HT-29 (cell line): ENCODE measurements at regions not wholly inside any gene's neighbourhood (a gene's known extent, or its start where the extent isn't known, plus 50 kb on each side); places are given as distances from the start of the nearest gene placed in this dataset.

Experiments
- DNase-seq: peaks from one replicate; pipeline ENCODE4 v3.0.0-alpha.2; 2015; ENCODE audit warnings: low spot score

DNA sequence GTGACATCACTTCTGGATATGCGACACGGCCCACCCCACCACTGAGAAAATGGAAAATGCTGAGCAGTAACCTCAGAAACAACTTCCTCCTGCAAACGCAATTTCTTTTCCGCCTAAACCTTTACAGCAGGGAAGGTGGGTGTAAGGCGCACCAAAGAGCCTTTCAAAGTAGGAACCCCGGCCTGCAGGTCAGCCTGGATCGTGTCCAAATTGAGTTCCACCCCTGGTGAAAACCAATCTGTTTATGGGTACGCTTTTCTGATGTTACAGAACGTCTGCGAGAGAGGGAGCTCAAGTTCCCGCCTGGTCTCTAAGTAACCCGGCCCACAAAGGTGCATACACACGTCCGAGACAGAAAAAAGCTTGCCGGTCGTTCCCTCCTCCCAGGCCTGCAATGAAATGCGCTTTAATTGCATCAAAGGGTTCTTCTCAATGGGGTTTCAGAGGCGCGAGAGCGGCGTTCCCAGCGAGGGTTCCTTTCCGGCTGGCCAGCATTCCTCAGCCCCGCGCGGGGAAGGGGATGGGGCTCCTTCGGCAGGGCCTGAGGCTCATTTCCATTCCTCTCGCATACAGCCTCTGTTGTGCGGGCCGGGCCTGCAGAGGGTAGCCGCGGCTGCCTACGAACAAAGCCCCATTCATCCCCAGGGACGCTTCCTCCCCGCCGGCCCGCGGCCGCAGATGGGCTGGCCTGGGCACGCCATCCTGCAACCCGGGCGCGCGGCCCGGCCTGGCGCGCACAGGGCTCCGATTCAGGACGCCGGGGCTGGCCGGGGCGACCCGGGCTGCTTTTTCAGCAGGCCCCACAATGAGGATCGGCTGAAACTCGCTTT lies 138.1 kb downstream of the TMCO5A start:
- DNase-seq = peak; percentile 96

DNA sequence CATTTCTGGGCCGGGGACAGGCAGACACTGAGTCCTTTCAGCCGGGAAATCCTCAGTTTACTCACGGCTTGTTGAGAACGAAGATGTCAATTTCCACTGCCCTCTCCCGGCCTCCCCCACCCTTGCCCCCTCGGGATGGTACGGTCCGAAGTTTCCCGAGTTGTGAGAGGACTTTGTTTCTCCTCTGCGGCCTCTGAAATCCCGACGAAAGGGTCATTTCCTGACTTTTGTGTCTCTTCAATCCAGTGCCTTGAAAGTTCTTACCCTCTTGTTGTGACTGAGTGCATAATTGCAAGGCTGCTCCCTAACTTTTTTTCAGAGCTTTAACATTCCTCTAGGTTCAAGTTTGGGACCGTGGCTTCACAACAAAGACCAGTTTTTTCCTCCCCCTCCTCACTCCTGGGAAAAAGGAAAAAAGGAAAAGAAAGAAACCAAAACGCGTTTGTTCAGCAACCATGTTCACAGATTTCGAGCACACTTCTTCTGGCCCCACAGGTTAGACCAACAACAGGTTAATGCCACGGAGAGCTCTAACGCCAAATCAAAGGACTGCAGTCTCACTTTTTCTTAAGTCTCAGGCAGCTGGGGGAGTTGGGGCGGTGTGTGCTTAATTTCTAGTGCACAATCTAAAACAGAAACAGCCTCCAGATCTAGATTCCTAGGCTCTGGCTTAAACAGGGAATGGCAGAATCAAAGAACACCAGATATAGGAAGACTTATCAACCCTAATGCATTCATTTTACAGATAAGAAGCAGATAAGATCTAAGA lies 138.9 kb downstream of the TMCO5A start:
- DNase-seq = peak; percentile 74

DNA sequence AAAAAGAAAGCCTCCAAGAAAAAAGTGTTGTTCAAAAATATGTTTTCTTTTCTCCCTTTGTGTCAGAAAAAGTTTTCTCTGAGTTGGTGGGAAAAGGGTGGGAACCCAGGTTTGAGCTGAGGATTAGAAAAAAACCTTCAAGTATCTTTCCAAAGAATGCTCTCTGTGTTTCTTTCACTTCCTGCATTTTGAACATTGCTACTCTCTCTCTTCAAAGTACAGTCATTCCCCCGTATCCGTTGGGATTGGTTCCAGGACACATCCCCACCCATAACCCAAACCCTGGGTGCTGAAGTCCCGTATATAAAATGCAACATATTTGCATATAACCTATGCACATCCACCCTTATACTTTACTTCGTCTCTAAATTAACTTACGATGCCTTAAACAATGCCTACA lies 139.6 kb downstream of the TMCO5A start:
- no peak for DNase-seq

DNA sequence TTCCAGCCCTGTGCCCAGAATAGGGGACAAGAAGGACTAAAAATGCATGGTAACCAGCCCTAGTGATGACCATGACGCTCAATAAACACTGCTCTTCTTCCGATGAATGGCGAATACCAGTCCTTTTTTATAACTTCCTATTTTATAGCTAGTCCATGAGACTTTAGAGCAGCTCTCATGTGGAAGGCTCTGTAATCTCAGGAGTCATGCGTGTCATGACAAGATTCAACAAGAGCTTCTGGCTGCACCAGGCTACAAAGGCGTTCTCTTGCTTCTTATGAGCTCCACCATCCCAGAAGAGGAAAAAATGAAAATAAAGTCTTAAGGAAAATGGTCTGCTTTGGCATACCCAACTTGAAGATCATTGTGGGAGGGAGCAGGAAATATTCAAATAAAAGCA lies 141.0 kb downstream of the TMCO5A start:
- no peak for DNase-seq

DNA sequence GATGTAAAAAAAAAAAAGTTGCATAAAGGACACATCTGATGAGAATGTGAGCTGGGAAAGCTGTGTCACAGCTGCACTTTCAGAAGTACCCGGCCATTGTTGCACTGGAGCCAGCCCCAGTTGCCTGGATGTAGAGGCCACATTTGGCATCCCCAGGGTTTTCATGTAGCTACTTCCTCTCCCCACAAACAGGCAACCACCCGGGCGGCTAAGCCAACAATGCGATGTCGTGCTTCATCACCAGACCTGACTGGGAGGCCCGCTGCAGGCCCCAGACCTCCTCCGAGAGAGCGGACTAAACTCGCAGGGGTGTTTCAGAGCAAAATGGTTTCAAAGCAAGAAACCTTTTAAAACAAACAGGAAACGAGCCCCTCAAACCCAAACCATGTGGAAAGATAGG lies 142.3 kb downstream of the TMCO5A start:
- DNase-seq = no peak

DNA sequence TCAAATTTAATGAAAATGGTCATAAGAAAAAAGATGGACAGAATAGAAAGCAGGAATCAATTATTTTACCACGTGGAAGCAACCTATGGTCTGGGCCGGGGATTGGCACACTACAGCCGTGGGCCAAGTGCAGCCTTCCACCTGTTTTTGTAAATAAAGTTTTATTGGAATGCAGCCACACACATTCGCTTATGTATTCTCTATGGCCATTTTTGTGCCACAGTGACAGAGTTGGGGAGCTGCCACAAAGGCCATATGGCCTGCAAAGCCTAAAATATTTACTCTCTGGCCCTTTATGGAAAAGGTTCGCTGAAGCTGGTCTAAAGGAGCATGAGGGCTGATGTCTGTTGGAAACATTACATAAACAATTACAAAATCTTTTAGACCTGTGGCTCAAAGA lies 144.8 kb downstream of the TMCO5A start:
- DNase-seq = no peak

DNA sequence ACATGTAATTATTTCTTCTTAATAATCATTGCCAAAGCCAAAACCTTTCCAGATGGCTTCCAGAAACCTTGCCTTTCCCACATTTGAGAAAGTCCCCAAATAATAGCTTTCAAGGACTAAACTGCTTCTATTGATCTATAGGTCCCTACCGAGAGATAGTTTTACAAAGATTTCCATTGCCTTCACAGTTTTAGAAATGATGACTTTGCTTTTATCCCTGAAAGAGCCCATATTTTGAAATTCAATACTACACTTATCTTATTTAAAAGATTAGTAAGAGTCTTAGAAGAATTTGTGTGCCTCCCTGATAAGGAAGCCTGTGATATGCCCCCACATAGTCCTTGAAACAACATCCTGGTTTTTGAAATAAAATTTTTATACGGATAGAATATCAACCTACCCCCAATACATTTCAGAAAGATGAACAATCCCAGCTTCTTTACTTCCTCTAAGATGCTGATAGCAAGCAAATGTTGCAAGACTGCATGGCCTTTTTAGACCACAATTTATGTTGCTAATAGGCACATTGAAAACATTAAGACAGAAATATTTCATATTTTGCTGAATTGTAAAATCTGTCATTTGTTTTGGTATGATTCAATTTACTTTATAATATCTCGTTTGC lies 146.3 kb downstream of the TMCO5A start:
- DNase-seq = no peak

DNA sequence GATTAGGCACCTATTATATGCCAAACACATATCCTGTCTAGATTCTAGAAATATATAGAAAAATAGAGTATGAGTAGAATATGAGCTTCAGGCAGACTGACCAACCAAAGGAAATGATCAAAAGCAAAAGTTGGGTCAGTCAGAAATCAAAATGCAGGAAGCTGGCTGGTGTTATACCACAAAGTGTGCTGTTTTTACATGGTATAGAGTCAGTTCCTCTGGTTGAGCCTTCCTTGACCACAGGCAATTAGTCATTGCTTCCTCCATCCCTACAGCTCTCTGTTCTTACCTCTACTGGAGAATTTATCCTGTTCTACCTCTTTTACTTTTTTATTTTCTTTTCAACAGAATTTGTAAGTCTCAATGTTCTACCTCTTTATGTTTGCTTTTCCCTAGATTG lies 149.8 kb downstream of the TMCO5A start:
- DNase-seq = no peak

DNA sequence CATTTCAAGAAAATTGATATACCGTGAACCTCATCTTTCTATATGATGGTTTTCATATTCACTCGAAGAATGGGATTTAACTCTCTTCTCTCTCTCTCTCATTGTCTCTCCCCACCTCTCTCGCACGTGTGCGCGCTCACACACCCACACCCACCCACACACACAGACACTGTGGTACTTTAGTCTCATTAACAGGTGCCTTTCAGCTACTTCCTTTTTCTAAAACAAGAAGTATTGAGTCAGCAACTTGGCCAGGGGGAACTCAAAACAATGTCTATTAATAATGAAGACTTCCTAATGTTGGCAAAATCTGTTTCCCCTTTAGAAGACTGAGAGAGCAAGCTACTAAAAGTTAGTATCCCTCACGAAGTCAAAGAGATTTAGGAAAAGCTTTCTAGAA lies 150.7 kb downstream of the TMCO5A start:
- DNase-seq = no peak

DNA sequence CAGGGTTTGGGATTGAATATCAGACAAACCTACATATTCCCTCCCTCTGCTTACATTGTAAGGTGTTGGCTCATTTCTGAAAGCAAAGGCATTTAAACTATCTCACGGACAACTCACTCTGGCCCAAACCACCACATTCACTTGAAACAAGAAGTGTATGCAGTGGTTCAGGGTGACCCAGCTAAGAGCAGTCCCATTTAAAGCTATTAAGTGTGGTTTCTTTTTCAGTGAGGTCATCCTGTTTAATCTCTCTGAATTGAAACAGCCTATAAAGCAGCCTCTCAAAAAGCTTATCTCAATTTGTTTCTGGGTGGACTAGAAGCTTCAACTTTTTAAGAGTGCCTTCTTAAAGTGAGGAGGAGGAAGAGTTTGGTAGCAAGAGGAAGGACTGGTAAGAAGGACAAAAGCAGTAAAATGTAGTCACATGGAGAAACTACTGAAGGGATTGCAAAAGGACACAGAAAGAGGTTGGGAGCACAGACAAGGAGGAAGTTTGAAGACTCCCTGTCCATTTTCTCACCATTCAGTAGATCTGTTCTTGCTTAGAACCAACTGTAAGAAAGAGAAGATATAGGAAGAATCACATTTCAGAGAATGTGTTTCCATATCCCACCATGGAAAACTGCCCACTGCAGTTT lies 151.6 kb downstream of the TMCO5A start:
- DNase-seq = no peak

DNA sequence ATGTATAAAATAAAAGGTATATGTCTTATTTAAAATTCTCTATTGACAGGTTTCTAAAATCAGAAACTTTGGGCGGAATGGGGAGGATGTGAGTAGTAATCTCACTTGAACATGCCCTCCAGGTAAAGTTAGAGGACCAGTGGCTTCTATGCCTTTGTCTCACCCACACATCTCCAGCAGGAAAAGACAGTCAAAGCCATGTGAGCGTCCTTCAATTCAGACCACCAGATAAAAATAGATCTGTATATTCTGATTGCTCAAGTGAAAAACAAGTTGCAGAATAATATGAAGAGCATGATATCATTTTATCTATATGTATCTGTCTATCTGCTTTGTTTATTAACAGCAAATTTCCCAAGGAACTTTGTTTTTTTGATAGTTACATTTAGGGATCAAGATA lies 152.2 kb downstream of the TMCO5A start:
- no peak for DNase-seq

DNA sequence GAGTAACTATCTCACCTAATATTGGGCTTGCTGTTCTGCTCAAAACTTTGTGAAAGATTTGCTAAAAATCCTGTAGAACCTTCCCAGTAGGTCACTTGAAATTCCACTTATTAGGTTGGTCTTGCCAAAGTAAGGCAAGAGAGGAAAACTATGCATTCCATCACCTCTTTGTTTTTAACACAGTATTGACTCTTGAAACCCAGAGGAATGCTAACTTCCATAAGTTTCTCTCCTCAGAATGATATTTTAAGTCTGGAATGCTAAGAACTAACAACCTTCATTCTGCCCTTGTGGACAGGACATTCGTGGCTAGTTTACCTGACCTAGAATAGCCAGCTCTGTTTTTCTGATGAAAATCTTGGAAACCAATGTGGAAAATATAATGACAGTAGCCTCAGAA lies 154.5 kb downstream of the TMCO5A start:
- no peak for DNase-seq

DNA sequence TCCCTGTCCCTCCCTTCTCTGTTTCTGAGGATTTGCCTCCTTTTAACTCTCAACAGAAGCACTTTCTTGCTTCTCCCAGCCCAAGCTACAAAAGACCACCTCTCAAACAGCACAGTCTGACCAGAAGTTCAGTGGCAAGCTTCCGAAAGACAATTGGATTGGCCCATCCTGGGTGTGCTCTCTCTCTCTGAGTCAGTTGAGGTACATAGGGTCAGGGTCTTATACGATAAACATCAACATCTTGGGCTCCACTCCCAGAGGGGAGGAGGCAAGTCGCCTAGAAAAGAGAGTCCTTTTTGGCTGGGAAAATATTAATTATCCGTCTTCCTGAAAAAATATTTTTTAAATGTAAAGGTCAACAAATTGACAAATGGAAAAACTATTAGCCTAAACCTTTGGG lies 155.8 kb downstream of the TMCO5A start:
- DNase-seq = no peak

DNA sequence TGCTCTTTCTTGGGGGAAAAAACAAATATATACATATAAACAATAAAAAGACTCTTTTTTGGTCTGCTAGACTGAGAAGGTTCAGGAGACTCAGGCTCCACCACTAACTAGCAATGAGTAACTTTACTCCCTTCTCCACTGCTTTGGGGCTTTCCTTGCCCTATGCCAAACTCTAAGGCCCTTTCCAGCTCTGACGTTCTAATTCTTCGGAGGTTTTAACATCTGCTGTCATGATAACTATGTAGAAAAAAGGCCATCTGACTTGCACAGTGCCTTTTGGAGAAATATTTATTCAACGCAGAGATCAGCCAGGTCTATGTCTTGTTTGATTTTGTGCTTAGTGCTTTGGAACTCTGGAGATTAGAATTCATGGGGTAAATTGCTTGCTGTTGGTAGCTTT lies 156.2 kb downstream of the TMCO5A start:
- no peak for DNase-seq

DNA sequence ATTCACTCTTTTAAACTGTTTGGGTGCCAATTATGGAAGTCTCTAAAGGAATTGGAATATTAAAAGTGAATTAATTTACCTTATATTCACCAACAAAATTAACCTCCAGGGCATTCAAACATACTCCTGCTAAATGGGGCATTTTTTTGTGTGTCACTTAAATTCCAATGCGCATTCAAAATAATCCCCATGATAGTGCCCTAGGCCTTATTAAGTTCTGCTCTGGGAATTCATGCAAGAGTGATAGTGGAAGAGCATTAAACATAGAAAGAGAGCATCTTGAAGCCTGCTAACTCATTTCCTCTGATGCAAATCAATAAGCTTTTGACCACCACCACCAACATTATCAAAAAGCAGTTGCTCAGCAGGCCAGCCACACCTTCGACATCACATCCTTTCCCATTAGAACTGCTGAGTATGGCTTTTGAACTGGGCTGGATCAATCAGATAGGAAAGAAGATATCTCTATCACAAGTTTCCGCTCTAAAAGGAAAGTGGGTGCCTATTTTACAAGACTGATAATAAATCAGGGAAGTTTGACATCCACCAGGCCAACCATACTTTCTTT lies 156.7 kb downstream of the TMCO5A start:
- DNase-seq = no peak

DNA sequence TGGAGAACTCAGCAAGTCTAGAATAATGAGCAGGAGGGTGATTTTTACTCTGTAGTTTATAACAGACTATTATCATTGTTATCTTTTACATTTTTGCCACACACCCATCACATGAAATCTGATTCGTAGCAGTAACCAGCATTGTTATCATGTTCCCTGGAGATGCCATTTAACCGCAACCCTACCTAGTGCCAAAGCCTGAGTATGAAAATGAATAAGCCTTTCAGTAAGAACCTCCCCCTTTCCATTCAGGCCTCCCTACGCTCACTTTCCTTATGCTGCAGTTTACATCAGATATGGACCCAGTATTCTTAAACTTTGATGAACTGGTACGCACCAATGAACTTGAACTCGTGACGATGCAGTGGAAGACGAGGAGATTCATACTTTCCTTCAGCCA lies 158.7 kb upstream of the SPRED1 start:
- no peak for DNase-seq

DNA sequence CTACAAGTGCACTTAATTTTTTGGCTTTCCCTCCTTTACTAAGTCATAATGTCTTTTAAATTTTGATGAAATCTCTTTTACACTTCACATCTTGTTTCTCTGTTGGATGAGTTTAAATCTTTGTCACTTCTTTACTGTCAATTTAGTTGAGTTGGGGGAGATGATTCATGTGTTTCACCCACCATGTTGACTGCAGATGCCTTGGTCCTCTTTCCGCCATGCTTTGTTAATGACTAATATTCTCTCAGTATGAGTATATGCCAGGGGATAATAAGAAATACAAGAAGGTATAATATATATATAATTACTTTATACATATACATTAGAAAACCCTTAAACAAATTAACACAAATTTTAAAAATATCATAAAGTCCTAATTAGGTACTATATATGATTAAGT lies 149.7 kb upstream of the SPRED1 start:
- DNase-seq = no peak

DNA sequence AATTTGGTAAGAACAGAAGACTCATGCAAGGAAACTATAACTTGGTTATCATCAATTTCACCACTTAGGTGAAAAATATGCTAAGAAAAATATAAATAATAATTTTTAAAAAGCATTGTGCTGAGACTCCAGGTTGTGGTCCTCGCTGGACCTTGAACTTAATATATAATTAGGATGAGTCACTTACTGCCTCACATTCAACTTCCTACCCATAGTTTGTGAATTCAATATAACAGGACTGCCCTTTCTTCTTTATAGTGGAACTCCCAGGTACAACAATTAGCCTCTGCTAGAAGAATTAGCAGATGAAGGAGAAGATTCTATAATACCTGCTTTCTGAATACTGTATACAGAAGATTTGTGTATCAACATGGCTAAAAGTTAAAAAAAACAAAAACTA lies 149.1 kb upstream of the SPRED1 start:
- peak; percentile 41 for DNase-seq

DNA sequence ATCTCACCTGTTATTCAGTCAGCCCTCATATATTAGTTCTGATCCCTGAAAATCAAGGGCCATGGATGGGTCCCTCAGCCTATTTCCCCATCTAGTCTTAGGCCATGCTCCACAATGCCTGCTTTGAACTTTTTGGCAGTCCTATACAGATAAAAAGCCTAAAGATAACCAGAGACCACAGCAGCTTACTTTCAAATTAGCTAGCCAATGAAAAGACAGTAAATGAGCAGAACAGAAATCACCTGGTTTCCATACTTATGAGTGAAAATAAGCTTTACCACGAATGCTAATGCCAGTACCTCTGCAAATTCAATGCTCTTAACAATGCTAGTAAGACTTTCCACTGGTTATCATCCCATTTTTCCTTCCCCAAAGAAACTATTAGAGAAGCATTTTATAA lies 141.6 kb upstream of the SPRED1 start:
- no peak for DNase-seq

DNA sequence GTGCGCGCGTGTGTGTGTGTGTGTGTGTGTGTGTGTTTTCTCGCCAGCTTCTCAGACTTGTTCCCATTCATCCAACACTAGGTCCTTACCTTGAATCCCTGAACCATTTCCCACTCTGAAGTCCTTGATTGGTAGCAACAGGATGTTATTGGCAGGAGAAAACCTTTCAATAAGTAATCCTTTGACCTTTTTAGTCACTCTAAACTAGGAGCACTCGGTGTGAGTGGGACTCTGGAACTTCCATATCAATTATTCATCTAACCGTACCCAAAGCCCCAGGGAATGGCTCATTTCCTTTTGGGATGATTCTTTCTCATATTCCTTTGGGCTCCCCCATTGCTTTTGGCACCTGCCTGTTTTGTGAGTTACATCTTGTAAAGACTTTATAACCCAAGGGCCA lies 140.2 kb upstream of the SPRED1 start:
- DNase-seq = no peak

DNA sequence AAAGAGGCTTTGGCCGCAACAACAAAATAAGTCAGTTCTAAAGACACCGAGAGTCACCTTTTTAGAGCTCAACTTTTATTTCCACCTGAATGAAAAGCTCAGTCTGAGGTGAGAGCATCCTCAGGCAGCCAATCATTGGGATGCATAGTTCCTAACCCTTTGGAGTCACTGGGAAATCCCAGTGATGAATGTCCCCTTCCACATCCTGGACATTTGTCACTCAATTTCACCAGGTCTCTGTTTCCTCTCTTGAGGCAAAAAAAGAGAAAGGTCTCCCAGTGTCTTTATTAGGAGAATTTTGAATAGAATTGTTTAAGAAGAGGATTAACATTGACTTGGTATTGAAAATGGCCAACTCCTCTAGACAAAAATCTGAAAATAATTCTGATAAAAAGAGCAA lies 137.5 kb upstream of the SPRED1 start:
- DNase-seq = no peak

DNA sequence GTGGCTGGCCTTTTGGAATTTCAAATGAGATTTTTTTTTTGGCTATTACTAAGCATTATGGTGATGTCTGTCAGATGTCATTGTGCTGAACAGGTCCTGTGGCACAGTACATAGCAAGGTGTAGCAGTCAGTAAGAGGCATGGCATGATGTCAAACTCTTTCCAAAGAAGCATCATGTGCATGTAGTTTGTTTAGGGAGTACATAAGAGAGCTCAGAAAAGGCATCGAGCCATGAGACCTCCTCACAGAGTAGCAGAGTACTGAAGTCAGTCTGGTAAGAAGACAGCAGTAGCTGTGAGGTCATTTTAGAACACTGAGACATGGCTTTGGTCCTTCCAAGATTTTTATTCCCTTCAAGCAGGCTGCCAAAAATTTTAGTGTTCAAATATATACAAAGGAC lies 134.9 kb upstream of the SPRED1 start:
- no peak for DNase-seq
